T-cell (primary cell): ENCODE measurements at regions not wholly inside any gene's neighbourhood (a gene's known extent, or its start where the extent isn't known, plus 50 kb on each side); places are given as distances from the start of the nearest gene placed in this dataset.
A peak's percentile ranks its signal among the peaks of the same experiment; 100 is the strongest.

ENCODE experiments used
- ATAC-seq, 4 experiments: fragments of 200-7000 bp in 3 of 4; fragments of 150-1000 bp in 1 of 4; cut with Tn5 transposase; replicated peaks in 1 of 4; 1 replicate in 3 of 4; 2 replicates in 1 of 4; pipeline ENCODE4 v1.10.0; 2021; ENCODE audit warnings: moderate library complexity in 3 of 4, mild to moderate bottlenecking in 2 of 4, moderate number of reproducible peaks in 1 of 4
- CTCF ChIA-PET, 2 donors: fragments of 300-600 bp; sonication (Branson Sonifier 250); formaldehyde crosslinking; loops; one replicate each; lab custom pipeline; 2022; ENCODE audit warnings: antibody characterized with exemption in 2 of 2; lab: Charles Lee
- POLR2A ChIA-PET, 2 donors: fragments of 300-600 bp; sonication (Branson Sonifier 250); formaldehyde crosslinking; loops; one replicate each; lab custom pipeline; 2022; ENCODE audit warnings: antibody characterized with exemption in 2 of 2; lab: Charles Lee
- DNase-seq, 35 experiments: peaks; one replicate each; pipeline versions ENCODE4 v3.0.0 to v3.0.0-alpha.2; 2013 to 2023
- H3K27ac ChIP-seq: one replicate; pipeline ENCODE4 v1.5.1; 2013; ENCODE audit warnings: low read length
- H3K27me3 ChIP-seq, 2 experiments: replicated peaks in 1 of 2; 1 replicate in 1 of 2; 2 replicates in 1 of 2; pipeline versions ENCODE4 v1.6.1 to v1.7.0; 2013; ENCODE audit warnings: low read length in 1 of 2, mixed read lengths in 1 of 2; ENCODE audit not compliant: control insufficient read depth in 2 of 2, insufficient read depth in 2 of 2; ENCODE audit errors: extremely low read depth in 1 of 2
- H3K36me3 ChIP-seq, 2 donors: 1 replicate in 1 of 2; 2 replicates in 1 of 2; pipeline versions ENCODE4 v1.6.1 to v1.7.0; 2013; ENCODE audit warnings: low read length in 1 of 2; ENCODE audit not compliant: control insufficient read depth in 2 of 2, insufficient read depth in 1 of 2; ENCODE audit errors: extremely low read depth in 1 of 2
- H3K4me1 ChIP-seq, 2 experiments: 1 replicate in 1 of 2; 2 replicates in 1 of 2; pipeline versions ENCODE4 v1.6.1 to v1.7.0; 2013; ENCODE audit warnings: low read length in 2 of 2, mixed read lengths in 1 of 2; ENCODE audit not compliant: insufficient read depth in 2 of 2, control insufficient read depth in 1 of 2; ENCODE audit errors: extremely low read depth in 1 of 2
- H3K4me3 ChIP-seq, 2 donors: 1 replicate in 1 of 2; 2 replicates in 1 of 2; pipeline versions ENCODE4 v1.5.1 to v1.7.0; 2013; ENCODE audit warnings: mild to moderate bottlenecking in 2 of 2, low read length in 1 of 2, moderate library complexity in 1 of 2; ENCODE audit not compliant: control insufficient read depth in 1 of 2; ENCODE audit errors: extremely low read depth in 1 of 2
- H3K9me3 ChIP-seq: 2 replicates; pipeline ENCODE4 v1.7.0; 2013
- H3K27ac Mint-ChIP-seq, 2 donors: one replicate each; pipeline ENCODE4 v1.8.0; 2020 to 2021; ENCODE audit warnings: mild to moderate bottlenecking in 2 of 2, mixed read lengths in 2 of 2
- H3K27me3 Mint-ChIP-seq, 2 donors: one replicate each; pipeline ENCODE4 v1.8.0; 2021 to 2022; ENCODE audit warnings: mixed read lengths in 2 of 2
- H3K36me3 Mint-ChIP-seq: one replicate; pipeline ENCODE4 v1.8.0; 2021; ENCODE audit warnings: mixed read lengths
- H3K4me1 Mint-ChIP-seq, 3 donors: one replicate each; pipeline ENCODE4 v1.8.0; 2020 to 2022; ENCODE audit warnings: mixed read lengths in 3 of 3, mild to moderate bottlenecking in 1 of 3
- H3K4me3 Mint-ChIP-seq, 3 donors: one replicate each; pipeline ENCODE4 v1.8.0; 2020 to 2022; ENCODE audit warnings: mild to moderate bottlenecking in 3 of 3, mixed read lengths in 3 of 3, moderate library complexity in 3 of 3
- H3K9me3 Mint-ChIP-seq, 3 donors: one replicate each; pipeline ENCODE4 v1.8.0; 2020 to 2022; ENCODE audit warnings: mixed read lengths in 3 of 3
- WGBS: methylation state at CpG from one replicate; pipeline ENCODE4 v1.1.5; 2013; ENCODE audit warnings: missing lambda C conversion rate; ENCODE audit not compliant: insufficient coverage; 5-methylcytosine and 5-hydroxymethylcytosine counted together

DNA sequence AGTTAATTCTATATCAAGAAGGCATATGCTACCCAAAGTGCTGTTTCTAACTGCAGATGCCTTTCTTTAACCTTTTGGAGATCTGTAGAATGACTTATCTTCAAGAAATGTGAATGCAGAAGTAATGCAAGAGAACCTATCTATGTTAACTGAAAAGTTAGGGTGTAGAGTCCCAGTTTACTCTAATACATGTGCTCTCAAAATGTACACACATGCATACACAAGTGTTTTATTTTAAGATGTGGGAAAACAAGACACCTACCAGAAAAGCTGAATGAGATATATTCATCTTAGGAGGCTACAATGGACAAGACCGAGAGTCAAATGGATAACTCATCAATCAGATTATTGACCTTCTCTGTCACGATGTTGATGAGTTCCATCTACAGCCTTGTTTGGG lies 80.9 kb downstream of the CDCA7 start:
- Mint-ChIP-seq H3K9me3 (no peaks in the 10 kb centered on the region), H3K4me1 (peaks cover 5 to 16% (median 6%) of the 10 kb centered on the region in 3 donors), H3K27ac (no peak overlapping the region), H3K4me3 (no peak overlapping the region), H3K36me3 (no peaks in the 10 kb centered on the region), H3K27me3 (peaks cover 10 to 25% of the 10 kb centered on the region in 2 donors)
- no CpG with 5 or more reads among the region's 2 CpGs for WGBS
- Histone ChIP-seq H3K27me3 (peaks cover 0 to 9% of the 10 kb centered on the region in 2 experiments), H3K36me3 (no peaks in the 10 kb centered on the region), H3K4me3 (no peak overlapping the region), H3K9me3 (no peaks in the 10 kb centered on the region), H3K4me1 (peaks cover 0 to 6% of the 10 kb centered on the region in 2 experiments), H3K27ac (no peak overlapping the region)
- DNase-seq (no peak), ATAC-seq (no peak)
- ChIA-PET POLR2A (no interaction called here), CTCF (no interaction called here)

GRCh38 chr2:173436088-173436487 lies 81.4 kb downstream of the CDCA7 start:
- no peaks in the 10 kb centered on the region for H3K36me3 ChIP-seq
- ATAC-seq: peak in 1 of 4 experiments; percentile 90
- no CpG with 5 or more reads among the region's 2 CpGs for WGBS
- ChIA-PET POLR2A (no interaction called here), CTCF (no interaction called here)
- peaks cover 0 to 9% of the 10 kb centered on the region in 2 experiments for H3K27me3 ChIP-seq
- Mint-ChIP-seq H3K4me1 (peaks cover 5 to 16% (median 6%) of the 10 kb centered on the region in 3 donors), H3K36me3 (no peaks in the 10 kb centered on the region), H3K27me3 (peaks cover 6 to 22% of the 10 kb centered on the region in 2 donors), H3K27ac (no peak overlapping the region), H3K9me3 (no peaks in the 10 kb centered on the region), H3K4me3 (peak overlapping the region in 1 of 3 donors; percentile 11)
- peaks cover 0 to 6% of the 10 kb centered on the region in 2 experiments for H3K4me1 ChIP-seq
- H3K4me3 ChIP-seq: no peak overlapping the region
- H3K27ac ChIP-seq: no peak overlapping the region
- DNase-seq: peak in 1 of 35 experiments; percentile 30
- H3K9me3 ChIP-seq: no peaks in the 10 kb centered on the region

- no peaks in the 10 kb centered on the region for H3K36me3 Mint-ChIP-seq
- ChIA-PET POLR2A (no interaction called here), CTCF (no interaction called here)
- no peak for ATAC-seq
- Histone ChIP-seq H3K27ac (no peak overlapping the region), H3K4me1 (no peaks in the 10 kb centered on the region), H3K27me3 (peaks cover 0 to 6% of the 10 kb centered on the region in 2 experiments), H3K9me3 (no peaks in the 10 kb centered on the region), H3K4me3 (no peak overlapping the region), H3K36me3 (no peaks in the 10 kb centered on the region)
- H3K27me3 Mint-ChIP-seq: peaks cover 3 to 6% of the 10 kb centered on the region in 2 donors
- no peaks in the 10 kb centered on the region for H3K9me3 Mint-ChIP-seq
- peaks cover 0 to 8% (median under 1%) of the 10 kb centered on the region in 3 donors for H3K4me1 Mint-ChIP-seq
- H3K27ac Mint-ChIP-seq: no peak overlapping the region
- DNase-seq: no peak
- H3K4me3 Mint-ChIP-seq: no peak overlapping the region
Observed at GRCh38 chr2:173441222-173441621, 86.5 kb downstream of the CDCA7 start.

- 100% methylated on average over 1 of the region's 2 CpGs for WGBS
- no peak for DNase-seq
- no peaks in the 10 kb centered on the region for H3K4me1 Mint-ChIP-seq
Observed at GRCh38 chr2:173442542-173442941, 87.9 kb downstream of the CDCA7 start.

DNA sequence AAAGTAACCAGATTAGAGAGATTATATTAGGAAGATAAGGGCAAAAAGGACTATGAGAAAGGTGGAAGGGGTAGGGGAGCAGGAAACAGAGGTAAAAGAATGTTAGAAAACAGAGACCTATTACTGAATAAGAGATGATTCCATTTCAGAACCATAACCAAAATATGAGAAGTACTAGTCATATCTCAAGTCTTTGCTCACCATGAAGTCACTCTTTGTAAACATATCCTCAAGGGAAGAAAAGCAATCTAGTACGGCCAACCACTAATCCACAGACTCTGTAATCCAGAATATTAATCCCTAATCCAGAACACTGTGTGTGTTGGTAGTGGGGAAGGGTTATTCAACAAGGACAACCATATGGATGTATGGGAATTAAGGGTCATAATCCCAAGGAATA lies 92.0 kb downstream of the CDCA7 start:
- no peak for ATAC-seq
- CTCF ChIA-PET: no interaction called here
- POLR2A ChIA-PET: no interaction called here

More at GRCh38 chr2:173442542-173442941, 87.9 kb downstream of the CDCA7 start:
- CTCF ChIA-PET: no interaction called here
- no peak overlapping the region for H3K4me3 ChIP-seq
- H3K9me3 ChIP-seq: no peaks in the 10 kb centered on the region
- no peaks in the 10 kb centered on the region for H3K36me3 ChIP-seq
- H3K4me1 ChIP-seq: no peaks in the 10 kb centered on the region
- H3K27me3 Mint-ChIP-seq: peaks cover 3 to 6% of the 10 kb centered on the region in 2 donors
- no peaks in the 10 kb centered on the region for H3K36me3 Mint-ChIP-seq
- ATAC-seq: no peak
- H3K4me3 Mint-ChIP-seq: no peak overlapping the region
- no peaks in the 10 kb centered on the region for H3K9me3 Mint-ChIP-seq
- POLR2A ChIA-PET: no interaction called here
- peaks cover 0 to 9% of the 10 kb centered on the region in 2 experiments for H3K27me3 ChIP-seq
- no peak overlapping the region for H3K27ac Mint-ChIP-seq
- no peak overlapping the region for H3K27ac ChIP-seq

GRCh38 chr2:173448938-173449471 lies 94.3 kb downstream of the CDCA7 start:
- H3K27ac ChIP-seq: no peak overlapping the region
- no peaks in the 10 kb centered on the region for H3K9me3 ChIP-seq
- no peak overlapping the region for H3K4me3 ChIP-seq
- Mint-ChIP-seq H3K27ac (peak overlapping the region in 1 of 2 donors; percentile 64), H3K4me1 (peaks cover 17 to 25% (median 22%) of the 10 kb centered on the region in 3 donors), H3K9me3 (no peaks in the 10 kb centered on the region), H3K36me3 (no peaks in the 10 kb centered on the region), H3K27me3 (peaks cover 5 to 8% of the 10 kb centered on the region in 2 donors), H3K4me3 (peak overlapping the region; percentile 21 to 59 (median 32))
- CTCF ChIA-PET: interaction anchor here (0.5 to 2.0 kb wide), 5 partner anchors 46 to 881 kb away, joined by 3 to 10 read pairs (median 6); no protein-coding TSS in a partner anchor
- ATAC-seq (peak; percentile 39 to 67 (median 60)), DNase-seq (peak in 34 of 35 experiments; percentile 10 to 71 (median 43))
- H3K36me3 ChIP-seq: no peaks in the 10 kb centered on the region
- WGBS: 65% methylated on average over 11 of the region's 17 CpGs
- POLR2A ChIA-PET: no interaction called here
- H3K27me3 ChIP-seq: peaks cover 0 to 14% of the 10 kb centered on the region in 2 experiments
- peaks cover 0 to 10% of the 10 kb centered on the region in 2 experiments for H3K4me1 ChIP-seq

More for the DNA sequence above, 92.0 kb downstream of the CDCA7 start:
- Histone ChIP-seq H3K9me3 (no peaks in the 10 kb centered on the region), H3K4me3 (no peak overlapping the region), H3K27ac (no peak overlapping the region), H3K27me3 (peaks cover 0 to 9% of the 10 kb centered on the region in 2 experiments), H3K4me1 (peaks cover 0 to 10% of the 10 kb centered on the region in 2 experiments), H3K36me3 (no peaks in the 10 kb centered on the region)
- Mint-ChIP-seq H3K9me3 (no peaks in the 10 kb centered on the region), H3K4me3 (no peak overlapping the region), H3K36me3 (no peaks in the 10 kb centered on the region), H3K4me1 (peaks cover 17 to 22% (median 19%) of the 10 kb centered on the region in 3 donors), H3K27me3 (peaks cover 1 to 6% of the 10 kb centered on the region in 2 donors), H3K27ac (no peak overlapping the region)
- no CpG with 5 or more reads among the region's 1 CpG for WGBS
- DNase-seq: no peak
